HG03469 (cell line): ENCODE measurements at regions not wholly inside any gene's neighbourhood (a gene's known extent, or its start where the extent isn't known, plus 50 kb on each side); places are given as distances from the start of the nearest gene placed in this dataset.

Source experiments
- ATAC-seq: cut with Tn5 transposase; IDR thresholded peaks from one replicate; pipeline ENCODE4 v1.9.1; 2021; ENCODE audit warnings: mild to moderate bottlenecking, moderate library complexity, moderate number of reproducible peaks; ENCODE audit not compliant: unreplicated experiment

DNA sequence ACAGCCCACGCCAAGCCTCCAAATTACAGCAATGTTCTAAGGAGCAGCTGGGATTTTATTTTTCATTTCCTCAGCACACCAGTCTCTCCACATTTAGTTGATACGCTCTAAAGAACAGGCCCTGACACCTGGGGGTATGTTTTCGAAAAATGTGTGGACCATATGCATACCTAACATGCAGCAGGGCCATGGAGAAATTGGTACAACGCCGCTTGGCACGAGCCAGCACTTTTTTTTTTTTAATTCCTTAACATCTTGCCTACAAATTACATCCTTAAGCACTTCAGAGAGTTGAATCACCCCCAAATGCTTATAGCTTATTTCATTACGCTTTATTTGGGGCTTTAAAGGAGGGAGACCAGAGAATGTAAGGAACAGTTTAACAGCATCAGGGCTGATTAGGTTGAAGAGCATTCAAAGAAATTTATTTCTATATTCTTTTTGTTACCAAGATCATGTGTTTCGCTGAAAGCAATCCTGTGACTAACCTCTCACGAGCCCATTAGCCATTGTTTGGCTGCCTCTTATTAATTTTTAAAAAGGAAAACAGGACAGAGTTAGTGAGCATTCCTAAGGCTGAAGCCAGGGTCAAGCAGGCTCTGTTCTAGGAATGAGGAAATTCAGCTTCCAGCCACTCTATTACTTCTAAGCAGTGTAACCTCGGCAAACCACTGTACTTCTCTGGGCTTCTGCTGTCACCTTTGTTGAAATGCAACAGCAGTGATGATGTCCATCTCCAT is 173.8 kb downstream of the ACTL7B start:
- ATAC-seq = no peak

DNA sequence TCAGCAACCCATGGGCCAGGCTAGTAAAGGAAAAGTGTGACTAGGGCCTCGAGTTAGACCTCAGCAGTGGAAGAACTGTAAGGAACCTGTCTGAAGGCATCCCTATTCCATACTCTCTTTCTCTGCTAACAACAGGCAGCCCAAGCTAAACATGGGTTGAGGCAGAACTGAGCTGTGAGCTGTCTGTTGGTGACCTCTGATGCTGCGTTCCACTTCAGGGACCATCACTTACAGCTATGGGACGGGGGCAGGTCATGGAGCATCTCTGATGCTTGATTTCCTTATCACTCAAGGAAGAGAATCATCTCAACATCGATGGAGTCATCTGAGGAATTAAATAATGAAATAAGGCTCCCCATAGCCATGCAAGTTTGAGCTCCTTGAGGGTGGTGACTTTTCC is 174.8 kb downstream of the ACTL7B start:
- ATAC-seq = no peak

DNA sequence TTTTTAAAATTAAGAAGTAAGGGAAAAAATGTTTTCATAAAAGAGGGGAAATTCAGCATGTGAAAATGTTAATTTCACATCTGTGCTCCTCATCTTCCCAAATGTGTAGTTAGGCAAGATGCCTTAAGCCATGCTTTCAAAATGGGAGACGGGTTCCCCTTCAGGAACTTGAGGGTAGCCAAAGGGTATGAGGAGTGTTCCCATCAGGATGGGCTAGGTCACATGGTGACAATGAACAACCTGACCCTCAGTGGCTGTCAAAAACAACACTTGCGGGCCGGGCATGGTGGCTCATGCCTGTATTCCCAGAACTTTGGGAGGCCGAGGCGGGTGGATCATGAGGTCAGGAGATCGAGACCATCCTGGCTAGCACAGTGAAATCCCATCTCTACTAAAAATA is 178.0 kb downstream of the ACTL7B start:
- ATAC-seq = no peak

DNA sequence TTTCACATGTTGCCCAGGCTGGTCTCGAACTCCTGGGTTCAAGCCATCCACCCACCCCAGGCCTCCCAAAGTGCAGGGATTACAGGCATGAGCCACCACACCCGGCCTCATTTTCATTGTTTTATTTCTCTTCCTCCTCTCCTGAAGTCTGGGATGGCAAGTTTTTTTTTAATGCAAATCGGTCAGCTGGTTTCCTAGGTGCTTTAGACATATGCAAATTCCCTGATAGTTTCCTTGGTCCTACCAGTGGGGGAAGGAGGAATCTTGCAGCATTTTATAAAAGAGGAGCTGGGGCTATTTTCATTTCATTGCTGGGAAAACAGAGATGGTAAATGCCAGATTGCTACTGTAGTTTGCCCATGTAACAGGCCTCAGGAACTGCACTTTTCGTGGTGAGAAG is 179.4 kb downstream of the ACTL7B start:
- no peak for ATAC-seq

DNA sequence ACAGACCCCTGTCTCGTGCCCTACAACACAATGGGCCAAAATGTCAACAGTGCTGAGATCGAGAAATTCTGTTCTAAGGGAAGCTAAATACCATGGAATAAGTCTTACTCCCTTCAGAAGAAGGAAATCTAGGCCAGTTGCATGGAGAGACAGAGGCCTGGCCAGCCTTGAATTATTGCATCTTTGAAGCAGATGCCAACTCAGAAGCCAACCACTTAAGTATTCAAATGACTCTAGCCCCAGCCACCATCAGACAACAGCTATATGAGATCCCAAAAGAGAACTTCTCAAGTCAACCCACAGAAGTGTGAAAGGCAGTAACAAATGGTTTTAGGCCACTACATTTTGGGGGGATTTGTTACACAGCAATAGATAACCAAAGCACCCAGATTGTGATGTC is 180.1 kb downstream of the ACTL7B start:
- ATAC-seq = no peak

DNA sequence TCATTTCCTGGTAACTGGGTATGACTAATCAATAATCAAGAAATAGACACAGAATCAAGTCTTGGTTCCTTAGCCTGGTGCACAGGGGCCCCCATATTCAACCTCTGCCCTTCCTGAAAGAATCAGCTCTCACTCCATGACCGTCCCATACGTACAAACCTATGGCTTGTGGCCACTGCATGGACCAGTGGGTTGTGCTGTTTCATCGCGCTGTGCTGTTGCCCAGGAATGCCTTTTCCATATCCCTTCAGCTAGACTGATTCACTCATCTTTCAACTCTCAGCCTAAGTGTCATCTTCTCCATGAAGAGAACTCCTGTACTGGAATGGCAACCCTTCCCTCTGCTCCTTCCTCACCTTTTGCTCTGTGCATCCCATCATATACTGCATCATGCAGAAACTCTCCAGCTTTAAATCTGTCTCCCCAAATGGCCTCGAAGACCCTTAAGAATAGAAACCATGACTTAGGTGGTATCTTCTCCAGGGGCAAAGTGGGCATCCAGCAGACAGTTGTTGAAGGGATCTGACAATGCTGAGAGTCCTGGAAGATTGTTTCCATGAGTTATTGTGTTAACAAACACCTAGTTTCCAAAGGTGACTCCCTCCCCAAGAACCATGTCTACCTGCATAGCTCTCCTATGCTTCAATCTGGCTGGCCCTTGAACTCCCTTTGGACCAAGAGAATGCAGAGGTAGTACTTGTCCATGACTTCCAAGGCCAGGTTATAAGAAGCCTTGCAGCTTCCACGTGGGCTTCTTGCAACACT is 180.8 kb downstream of the ACTL7B start:
- ATAC-seq = no peak

DNA sequence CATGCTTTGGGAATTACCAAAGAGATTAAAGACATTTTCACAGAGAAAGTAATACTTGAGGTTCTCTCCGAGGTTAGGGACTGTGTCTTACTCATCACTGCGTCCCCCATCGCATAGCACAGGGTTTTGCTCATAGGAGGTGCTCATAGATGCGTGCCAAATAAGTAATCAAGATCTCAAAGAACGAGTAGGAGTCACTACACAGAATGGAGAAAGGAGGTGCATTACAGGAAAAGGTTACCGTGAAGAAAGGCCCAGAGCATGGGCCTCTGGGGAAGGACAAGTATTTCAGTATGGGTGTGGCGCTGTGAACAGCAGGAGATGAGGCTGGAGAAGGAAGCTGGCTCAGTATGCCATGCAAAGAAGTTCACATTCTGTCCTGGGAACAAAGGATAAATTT is 182.4 kb downstream of the ACTL7B start:
- ATAC-seq = no peak

DNA sequence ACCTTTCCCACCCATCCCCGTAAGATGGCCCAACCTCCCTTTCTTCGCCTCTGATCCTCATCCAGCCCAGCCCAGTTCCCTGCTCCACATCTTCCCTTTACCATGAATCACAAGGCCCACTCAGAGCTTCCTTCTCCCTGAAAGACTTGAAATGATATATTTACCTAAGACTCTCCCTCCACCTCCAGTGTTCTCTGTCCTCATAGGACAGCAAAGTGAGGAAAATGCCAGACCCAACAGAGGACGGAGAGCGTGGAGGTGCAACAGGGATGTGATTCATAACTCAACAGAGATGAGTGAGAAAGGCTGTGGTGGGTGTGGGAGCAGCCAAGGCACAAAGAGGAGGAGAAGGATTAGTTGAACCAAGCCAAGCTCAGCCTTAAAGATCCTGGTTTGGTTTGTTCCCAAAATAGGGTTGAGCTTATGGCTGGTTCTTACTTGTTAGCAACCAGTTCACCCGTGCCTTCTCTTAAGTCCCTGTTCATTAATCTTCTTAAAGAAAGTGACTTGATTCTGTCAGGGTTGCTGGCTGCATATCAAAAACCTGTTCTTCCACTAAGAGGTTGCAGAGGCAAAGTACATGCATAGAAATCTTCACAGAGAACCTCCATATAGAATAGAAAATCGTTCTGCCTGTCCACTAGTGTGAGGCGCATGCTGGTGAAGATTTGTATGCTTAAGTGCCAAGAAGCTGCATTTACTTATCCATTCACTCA is 183.2 kb downstream of the ACTL7B start:
- ATAC-seq = no peak

DNA sequence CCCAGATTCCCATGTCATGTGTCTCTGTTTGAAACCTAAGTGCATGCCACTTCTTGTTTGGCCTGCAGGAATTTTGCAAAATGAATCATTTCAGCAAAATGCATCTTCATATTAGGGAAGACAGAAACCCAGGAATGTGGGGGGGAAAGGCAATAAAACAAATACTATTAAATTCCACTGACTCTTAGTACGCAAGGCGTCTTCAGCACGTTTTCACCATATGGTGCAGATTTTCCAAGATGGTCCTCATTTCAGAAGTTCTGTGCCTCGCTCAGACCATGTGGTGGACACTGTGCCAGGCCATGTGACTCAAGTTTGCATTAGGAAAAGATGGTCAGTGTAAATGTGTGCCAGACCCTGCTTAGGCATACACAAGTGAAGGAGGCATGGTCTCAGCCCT is 184.0 kb downstream of the ACTL7B start:
- no peak for ATAC-seq

DNA sequence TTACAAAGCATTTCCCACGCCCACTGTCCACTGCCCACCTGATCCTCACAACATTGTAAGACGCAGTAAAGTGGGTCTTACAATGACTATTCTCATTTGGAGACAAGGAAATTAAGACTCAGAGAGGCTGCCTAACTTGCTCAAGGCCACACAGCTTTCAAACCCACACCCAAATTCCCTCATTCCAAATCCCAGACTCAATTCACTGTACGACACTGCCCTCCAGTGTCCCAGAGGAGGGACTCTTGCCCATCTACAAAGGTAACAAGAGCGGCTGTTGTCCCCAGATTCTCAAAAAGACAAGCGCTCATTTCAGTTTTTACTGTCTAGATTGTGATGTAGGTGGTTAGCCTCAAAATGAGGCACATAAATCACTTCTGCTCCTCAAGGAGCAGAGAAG is 184.6 kb downstream of the ACTL7B start:
- no peak for ATAC-seq

DNA sequence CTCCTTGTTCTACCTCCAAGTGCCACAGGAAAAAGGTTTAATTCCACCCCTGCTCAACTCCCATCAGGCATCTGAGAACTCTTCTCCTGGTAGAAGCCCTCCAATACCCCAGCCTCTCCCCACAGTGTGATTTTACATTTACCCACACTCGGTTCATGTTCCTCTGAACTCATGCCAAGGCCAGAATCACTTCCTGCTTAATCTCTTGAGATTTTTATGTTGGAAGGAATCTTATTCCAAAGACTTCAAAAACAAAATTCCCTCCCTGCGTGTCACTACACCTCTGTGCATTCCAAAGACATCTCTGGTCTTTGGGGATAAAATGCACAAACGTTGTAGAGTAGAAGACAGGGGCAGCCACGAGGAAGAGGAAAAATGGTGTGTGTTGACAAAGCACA is 186.8 kb downstream of the ACTL7B start:
- no peak for ATAC-seq

DNA sequence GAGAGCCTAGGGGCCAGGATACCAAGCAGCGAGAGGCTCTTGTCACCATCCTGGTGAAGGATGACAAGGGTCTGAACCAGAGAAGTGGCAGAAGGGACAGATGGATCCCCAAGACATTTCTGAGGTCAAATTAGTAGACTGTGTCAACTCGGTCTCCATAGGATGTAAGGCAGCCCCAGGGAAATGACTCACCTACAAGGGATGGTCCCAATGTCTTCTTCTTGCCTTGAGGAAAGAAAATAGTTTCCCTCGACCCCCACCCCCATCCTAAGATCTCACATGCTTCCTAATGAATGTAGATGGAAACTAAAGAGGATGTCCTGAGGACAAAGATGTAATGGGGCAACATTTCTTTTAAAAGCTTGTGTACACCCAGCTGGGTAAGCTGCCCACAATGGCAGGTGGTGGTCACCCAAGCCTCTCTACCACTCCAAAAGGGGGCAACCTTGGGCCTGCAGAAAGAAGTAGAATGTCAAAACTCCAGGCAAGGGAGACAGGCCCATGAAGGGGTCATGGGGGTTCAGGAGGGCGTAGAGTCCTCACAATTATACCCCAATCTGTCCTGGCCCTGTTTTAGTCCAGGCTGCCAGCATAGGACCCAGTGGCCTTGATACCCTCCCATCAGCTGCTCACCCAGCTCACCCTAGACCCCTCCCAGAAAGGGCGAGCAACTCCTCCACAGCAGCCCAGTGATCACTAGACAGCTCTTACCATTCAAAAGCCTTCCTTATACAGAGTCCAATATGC is 187.4 kb downstream of the ACTL7B start:
- no peak for ATAC-seq

DNA sequence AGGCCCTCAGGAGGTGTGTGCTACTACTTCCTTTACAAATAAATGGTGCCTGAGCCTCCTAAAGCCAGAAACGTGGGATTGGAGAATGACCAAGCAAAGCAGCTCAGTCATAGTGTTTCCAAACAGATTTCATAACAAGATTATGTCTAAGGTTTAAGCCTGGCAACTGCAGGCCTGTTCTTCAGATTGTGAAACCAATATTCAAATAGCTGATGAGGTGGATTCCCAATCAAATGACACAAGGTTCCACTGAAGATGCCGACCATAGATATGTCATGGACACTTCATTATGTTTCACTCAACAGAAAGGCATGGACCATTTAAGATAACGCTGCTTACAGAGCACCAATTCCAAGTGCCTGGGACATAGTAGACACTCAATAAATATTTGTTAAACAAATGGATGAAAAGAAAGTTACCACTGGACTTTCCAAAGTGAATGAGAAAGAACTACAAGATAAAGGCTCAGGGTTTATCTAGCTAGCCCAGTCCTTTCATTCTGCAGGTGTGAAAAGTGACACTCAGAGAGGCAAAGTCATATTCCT is 189.5 kb downstream of the ACTL7B start:
- no peak for ATAC-seq

DNA sequence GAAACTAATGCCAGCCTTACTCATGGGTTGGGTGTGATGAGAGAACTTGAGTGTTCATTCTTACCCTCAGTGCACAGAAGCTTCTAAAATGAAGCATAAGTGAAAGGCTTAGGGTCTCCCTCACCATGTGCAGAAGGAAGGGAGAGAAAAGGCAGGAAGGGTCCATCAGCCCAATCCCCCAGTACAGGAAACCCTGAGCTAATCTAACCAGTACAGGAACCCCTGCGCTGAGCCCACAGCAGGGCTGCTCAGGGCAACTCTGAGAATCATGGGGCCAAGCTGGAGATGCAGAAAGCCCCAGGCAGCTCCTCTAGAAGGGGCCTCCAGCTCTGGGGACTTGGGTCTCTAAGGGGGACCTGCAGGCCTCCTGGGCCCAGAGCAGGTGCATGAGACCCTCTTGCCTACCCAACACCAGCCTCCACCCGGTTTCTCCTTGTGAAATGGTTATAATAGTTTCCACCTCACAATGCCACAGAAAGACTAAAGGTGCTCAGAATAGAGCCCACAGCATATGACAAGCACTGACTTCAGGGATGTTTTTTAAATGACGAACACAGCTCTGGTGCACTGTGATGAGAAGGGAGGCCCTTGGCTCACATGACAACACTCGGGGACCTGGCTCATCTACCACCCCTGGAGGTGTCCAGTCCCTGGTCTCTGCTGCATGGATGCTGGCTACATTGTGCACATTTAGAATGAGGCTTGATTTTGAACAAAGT is 190.1 kb downstream of the ACTL7B start:
- no peak for ATAC-seq

DNA sequence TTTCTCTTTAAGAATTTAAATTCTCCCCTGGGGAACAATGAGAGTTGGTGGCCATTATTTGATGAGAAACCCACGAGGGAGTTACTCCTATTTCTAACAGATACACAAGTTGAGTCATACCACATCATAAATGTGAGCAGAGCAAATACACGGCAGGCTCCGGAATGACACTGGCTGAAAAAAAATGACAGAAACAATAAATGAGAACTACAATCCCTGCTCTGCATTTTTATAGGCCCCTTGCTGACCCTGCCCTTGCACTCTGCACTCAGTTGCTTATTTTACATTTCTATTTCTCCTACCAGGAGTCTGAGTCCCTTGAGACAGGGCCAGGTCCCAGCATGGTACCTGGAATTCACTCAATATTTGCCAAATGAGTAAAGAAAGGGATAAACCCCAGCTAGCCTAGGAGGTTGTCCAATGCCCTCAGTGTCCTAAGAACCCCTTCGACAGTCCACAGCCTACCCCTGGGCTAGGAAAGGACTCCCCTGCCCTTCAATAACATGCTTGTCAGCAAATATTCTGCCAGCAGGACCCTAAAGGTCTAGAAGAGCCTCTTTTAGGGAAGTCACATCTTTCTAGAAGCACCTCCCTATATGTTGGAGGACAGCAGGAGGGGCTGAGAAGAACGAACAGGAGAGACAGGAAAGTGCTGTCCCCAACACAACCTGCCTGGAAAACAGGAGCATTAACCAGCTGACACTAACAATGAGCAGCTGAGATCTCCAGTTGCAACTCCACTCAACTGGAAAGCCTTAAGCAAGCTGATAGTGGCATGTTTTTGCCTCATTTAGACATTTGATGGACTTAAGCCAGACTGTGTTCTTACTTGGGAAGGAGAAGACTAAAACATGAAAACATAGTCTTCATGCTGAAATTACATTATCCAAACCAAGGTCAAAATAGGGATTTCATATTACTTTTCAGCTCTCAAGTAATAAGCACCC is 191.2 kb downstream of the ACTL7B start:
- ATAC-seq = no peak

DNA sequence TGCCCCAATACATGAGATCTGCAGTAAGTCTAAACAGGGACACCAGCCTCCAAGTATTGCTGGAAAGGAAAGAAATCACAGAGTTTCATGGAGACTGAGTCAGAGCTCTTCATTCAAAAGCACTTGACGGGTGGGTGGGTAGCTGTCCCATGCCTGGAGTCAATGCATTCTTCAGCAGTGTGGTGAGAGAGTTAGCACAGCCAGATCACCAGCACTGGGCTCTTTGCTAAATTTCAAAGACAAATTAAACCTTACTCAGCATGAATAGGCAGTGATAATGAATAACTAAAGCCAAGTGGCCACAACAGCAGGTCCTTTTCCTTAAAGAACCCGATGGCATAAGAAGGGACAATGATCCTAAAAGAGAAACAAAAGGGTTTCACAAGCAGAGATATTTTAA is 192.4 kb downstream of the ACTL7B start:
- no peak for ATAC-seq

DNA sequence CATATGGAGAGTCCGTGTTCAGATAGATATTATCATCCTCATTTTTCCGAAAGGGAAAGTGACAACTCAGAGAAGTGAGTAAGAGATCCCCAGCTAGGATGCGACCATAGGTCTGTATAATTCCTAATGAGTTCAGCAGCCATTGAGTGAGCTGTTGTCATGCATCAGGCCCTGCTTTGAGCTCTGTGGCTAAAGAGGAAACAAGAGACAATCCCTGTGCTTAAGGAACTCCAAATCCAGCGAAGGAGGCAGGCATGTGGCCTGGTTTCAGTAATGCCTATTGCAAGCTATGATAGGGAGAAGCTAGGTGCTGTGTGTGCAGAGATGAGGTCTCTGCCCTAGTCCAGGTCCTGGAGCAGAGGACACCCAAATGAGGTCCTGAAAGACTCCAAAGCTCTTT is 192.8 kb downstream of the ACTL7B start:
- no peak for ATAC-seq

DNA sequence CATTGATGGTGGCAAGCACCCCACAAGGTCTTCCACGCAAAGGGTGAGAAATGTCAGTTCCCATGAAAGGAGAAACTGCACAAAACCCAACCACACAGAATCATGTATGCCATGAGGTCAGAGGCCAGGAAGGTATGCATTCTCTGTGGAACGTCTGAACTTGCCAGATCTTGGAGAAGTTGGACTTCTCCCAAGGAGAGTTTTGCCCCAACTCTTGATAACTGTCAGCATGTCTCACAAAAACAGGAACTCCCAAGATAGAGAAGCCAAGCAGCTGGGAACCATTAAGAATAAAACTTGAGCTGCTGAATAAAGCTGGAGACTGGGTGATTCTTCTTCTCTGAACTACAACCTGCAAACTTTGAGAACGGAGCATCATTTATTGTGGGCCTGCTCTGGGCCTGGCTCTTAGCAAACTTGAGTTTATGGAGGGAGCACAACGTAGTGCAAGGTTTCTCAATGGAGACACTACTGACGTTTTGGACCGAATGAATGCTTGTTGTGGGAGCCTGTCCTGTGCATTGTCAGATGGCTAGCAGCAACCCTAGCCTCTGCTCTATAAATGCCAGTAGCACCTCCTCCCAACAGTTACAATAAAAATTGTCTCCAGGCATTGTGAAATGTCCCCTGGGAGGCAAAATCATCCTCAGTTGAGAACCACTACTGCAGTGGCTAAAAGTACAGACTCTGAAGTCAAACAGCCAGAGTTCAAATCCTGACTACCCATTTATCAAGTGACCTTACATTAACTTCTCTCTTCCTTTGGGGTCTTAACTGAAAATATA is 193.5 kb downstream of the ACTL7B start:
- ATAC-seq = no peak
